Activated CD8-positive, alpha-beta memory T cell treated with anti-CD3 and anti-CD28 coated beads for 1 hour (primary cell): ENCODE measurements at regions not wholly inside any gene's neighbourhood (a gene's known extent, or its start where the extent isn't known, plus 50 kb on each side); places are given as distances from the start of the nearest gene placed in this dataset.

Experiments
- DNase-seq, 2 donors: peaks; one replicate each; pipeline ENCODE4 v3.0.0-alpha.2; 2020; ENCODE audit warnings: low read depth in 1 of 2; ENCODE audit errors: extremely low read depth in 1 of 2

GRCh38 chr20:60269573-60270162 lies 311.4 kb downstream of the CDH26 start:
- DNase-seq = no peak

DNA sequence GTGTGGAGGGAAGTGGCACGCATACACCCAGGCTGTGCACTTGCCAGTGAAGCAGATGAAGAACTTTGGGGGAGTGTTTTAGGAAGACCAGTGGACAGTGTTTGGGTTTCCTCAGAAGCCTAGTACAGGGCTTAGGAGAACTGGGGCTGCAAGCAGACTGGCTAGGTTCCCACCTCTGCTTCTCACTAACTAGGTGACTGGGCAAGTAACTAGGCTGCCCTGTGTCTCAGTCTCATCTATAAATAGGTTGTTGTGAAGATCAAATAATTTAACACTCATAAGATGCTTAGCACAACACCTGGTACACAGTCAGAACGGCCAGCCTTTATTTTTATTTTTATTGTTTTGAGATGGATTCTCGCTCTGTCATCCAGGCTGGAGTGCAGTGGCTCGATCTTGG lies 312.1 kb downstream of the CDH26 start:
- DNase-seq = no peak

DNA sequence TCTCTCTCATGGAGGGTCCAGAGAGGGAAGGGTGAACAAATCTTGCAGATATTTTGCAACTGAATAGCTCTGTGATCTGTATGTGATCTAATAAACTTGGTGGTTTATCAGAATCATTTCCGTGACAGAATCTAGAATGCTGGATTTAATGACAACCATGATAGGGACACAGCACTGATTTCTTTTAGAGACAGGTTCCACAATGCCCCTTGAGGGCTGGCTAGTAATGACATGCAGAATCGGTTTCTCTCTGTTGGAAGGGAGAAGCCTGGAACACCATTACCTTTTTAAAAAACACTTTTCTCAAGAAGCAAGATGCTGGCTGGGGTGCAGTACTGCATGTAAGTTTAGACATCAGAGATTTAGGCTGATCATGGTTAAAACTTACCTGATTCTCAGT lies 313.4 kb downstream of the CDH26 start:
- no peak for DNase-seq

DNA sequence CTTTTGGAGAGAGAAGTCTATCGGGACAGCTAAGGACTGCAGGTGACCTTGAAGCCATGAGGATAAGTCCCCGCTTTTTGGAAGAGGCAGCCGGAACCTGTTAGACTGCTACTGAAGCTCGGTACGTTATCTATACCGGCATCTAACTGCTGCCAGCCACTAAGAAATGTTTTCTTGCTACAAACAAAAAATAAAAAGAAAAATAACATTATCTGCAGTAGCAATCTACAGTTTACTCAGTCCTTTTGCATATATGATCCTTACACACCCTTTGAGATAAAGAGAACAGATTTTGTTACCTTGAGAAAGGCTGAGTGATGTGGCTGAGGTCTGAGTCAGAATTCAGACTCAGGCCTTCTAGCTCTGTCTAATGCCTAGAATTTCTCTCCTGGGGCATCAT lies 314.6 kb downstream of the CDH26 start:
- no peak for DNase-seq

- DNase-seq = no peak
Measured at GRCh38 chr20:60274717-60275116, 316.5 kb downstream of the CDH26 start.

DNA sequence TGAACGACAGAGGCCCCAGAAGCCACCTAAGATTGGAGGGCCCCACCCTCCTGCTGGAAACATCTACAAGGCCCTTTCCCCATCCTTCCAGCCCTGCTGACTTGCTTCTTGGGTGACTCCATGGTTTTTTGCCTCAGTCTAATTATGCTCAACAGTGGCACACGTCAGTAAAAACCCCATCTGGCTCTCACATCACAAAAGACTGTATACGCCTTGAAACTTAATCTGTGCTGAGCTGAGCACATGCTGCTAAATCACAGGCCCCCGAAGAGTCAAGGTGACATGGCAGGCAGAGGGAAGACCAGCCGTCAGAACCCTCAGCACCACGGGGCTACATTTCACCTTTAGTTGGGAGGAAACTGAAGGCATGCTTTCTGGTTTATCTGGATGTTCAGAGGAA lies 323.1 kb downstream of the CDH26 start:
- DNase-seq = no peak

GRCh38 chr20:60283281-60283680 lies 325.1 kb downstream of the CDH26 start:
- no peak for DNase-seq

GRCh38 chr20:60286764-60287163 lies 328.5 kb downstream of the CDH26 start:
- no peak for DNase-seq

GRCh38 chr20:60288945-60289344 lies 330.7 kb downstream of the CDH26 start:
- DNase-seq = no peak

DNA sequence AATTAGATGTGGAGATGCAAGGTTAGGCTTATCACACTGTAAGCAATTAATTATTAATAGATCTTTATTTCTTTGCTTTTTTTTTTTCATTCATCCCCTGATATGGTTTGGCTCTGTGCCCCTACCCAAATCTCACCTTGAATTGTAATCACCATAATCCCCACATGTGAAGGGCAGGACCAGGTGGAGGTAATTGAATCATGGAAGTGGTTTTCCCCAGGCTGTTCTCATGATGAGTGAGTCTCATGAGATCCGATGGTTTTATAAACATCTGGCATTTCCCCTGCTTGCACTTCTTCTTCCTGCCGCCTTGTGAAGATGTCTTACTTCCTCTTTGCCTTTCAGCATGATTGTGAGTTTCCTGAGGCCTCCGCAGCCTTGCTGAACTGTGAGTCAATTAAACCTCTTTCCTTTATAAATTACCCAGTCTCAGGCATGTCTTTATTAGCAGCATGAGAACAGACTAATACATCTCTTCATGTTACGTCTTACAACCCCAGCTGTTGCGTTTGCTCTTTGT lies 333.8 kb downstream of the CDH26 start:
- no peak for DNase-seq

GRCh38 chr20:60294632-60295031 lies 336.4 kb downstream of the CDH26 start:
- no peak for DNase-seq

- DNase-seq = no peak
Measured at GRCh38 chr20:60295214-60295613, 337.0 kb downstream of the CDH26 start.

GRCh38 chr20:60297649-60298048 lies 339.4 kb downstream of the CDH26 start:
- DNase-seq = no peak

DNA sequence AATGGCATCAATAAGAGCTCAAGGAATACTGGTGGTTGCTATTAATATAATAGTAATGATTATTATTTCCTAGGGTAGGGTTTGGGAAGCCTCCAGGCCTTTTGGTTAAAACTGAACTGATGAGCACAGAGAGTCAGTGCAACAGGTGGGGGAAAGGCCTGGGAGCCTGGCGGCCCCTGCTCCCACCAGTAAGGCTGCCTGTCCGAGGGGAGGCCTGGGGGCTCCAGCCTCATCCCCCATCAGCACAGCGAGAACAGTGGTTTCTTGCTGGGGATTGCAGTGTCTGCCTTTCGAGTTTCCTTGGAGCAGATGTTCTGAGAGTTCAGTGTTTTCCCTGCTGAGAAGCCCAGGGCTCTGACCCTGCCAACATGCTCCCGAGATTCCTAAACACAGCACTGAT lies 340.4 kb downstream of the CDH26 start:
- DNase-seq = no peak

GRCh38 chr20:60299951-60300350 lies 341.7 kb downstream of the CDH26 start:
- no peak for DNase-seq

DNA sequence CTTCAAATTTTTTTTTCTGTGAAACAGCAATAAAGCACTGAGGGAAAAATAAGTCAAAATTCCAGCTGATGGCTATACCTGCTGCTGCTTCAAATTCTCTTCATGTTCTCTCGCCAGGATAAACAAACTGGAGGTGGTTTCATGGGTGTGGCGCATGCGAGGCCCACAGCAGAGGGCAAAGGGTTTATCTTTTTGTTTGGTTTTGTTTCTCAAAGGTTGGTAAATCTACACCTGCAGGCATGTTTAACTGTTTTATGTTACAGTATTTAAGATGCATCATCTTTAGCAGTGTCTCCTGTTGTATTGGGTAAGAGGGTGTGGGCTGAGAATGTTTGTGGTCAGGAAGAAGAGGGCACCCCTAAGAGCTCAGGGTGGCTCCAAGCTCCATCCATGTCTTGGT lies 342.2 kb downstream of the CDH26 start:
- DNase-seq = no peak

DNA sequence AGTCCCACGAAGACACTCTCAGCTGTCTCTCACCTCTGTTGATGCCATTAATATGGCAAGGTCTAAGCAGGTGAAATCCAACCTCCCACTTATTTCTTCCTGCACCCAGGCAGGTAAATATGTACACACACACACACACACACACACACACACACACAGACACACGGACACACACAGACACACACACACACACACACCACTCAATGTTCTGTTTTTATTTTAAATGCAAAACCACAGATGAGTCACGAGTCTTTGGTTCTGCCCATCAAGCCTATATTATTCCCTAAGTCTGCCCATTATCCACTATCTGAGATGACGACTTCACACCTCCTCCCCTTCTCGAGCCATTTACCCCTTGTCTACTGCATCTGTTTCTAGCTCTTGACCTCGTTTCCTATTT lies 344.7 kb downstream of the CDH26 start:
- no peak for DNase-seq

- no peak for DNase-seq
Measured at GRCh38 chr20:60304026-60304590, 345.9 kb downstream of the CDH26 start.

DNA sequence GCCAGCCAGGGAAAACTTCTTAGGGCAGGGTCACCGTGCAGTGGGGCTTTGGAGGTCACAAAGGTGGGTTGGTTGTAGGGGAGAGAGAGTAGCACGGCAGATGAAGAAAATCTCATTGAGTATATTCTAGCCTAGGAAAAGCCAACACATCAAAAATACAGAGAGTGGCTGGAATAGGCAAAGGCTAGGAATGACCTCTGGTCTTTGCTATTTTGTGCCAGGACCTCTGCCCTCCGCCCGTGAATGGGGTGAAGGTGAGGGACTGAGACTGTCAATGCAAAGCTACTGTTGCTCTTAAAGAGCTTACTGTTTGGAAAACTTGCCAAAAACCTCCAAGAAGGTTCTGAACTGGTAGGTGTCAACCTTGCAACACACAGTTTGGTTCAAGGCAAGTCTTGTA lies 346.7 kb downstream of the CDH26 start:
- no peak for DNase-seq

GRCh38 chr20:60306105-60306504 lies 347.9 kb downstream of the CDH26 start:
- DNase-seq = no peak

DNA sequence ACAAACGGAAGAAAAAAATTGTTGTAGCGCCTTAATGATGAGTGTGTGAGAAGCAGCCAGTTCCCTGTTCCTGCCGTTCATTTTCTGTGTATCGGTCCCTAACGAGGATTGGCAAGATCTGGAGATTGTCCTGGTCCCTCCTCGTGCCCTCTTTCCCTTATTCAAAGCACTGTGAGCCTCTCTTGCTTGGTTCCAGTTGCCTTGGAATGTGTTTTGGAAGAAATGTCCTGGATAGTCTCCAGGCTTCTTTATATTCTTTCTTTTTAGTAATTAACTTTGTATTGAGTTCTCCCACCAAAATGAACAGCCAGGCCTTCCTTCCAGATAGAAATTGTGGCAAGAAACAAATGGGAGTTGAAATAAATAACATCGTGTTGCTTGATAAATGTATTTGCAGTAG lies 348.3 kb downstream of the CDH26 start:
- no peak for DNase-seq

GRCh38 chr20:60310560-60311349 lies 352.5 kb downstream of the CDH26 start:
- no peak for DNase-seq
